ENCODE measurements at regions not wholly inside any gene's neighbourhood (a gene's known extent, or its start where the extent isn't known, plus 50 kb on each side); places are given as distances from the start of the nearest gene placed in this dataset.

DNA sequence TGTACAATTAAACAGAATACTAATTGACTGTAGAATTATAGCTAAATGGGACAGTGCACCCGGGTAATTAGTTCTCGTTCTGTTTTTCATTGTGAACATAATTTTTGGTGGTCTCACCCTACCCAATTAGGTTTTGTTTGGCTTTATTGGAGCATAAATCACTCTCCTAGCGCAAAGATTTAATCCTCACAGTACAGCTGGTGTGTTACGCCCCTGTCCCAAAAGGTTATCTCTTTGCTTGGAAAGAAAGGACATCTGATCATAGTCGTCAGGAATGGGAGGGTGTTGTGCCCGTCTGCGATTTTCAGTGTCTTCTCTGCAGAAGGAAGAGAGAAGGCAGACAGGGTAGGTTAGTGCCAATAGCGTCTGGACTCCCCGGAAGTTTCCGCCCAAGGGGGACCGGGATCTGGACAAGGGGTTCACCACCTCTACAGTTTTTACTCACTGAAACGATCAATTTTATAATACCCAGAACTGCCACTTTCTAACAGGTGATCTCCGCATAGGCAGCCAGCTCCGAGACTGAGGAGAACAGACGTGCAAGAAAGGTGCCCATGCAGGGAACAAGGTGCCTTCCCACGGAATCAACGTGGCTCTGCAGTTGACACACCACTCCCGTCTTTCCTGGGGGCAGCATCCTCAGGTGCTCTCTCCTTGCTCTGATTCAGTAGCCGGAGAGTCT lies 617.4 kb upstream of the CDH4 start:
- DNase-seq (ENCODE audit: low read depth in 2 of 2), result no peak

DNA sequence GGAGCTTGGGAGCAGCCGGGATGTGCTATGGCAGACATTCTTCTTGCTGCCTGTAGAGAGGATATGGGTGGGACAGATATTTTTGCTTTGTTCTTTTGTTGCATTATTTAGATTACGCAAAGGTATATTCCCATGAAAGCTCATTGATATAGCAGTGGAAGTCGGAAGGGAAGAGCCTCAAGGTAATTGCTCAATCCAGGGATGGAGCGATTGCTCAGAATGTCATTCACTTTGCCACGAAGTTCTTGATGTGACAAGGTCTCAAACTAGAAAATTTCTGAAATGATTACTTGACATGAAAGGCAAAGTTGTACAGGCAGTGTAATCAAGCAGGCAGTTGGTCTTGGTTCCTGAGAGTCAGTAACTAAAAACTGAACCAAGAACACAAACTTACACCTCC lies 615.6 kb upstream of the CDH4 start:
- no peak for DNase-seq (ENCODE audit: low read depth in 2 of 2)

DNA sequence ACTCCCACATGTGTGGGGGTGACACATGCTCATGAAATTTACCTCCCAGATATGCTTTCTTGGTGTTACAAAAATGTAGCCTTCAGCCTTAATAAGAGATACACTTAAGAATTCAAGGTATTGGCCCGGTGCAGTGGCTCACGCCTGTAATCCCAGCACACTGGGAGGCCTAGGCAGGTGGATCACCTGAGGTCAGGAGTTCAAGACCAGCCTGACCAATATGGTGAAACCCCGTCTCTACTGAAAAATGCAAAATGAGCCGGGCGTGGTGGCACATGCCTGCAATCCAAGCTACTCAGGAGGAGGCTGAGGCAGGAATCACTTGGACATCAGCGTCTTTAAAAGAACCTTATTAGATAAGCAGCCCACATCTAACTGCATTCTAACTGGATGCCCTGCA lies 614.3 kb upstream of the CDH4 start:
- DNase-seq (ENCODE audit: low read depth in 2 of 2), result no peak

DNA sequence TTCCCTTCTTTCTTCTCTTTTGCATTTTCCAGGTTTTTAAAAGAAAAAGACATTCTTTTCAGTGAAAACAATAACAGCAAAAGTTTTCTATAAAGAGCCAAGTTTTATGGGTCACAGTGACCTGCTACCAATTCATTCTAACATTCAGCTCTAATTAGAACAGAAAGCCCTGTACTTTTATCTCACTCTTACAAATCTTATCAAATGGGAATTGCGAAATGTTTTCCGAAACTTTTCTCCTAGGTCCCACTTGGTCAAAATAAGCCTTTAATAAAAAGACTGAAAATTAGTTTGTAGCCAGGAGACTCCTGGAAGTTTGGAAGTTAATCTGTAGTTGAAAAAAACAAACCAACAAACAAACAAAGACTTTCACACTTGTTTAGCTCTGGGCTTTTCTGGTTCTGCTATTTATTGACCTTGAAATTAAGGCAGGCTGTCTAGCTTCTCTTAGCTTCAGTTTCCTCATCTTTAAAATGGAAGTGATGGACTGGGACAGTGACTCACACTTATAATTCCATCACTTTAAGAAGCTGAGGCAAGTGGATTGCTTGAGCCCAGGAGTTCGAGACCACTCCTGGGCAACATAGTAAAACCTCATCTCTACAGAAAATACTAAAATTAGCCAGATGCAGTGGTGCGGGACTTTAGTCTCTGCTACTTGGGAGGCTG lies 613.5 kb upstream of the CDH4 start:
- no peak for DNase-seq (ENCODE audit: low read depth in 2 of 2)

DNA sequence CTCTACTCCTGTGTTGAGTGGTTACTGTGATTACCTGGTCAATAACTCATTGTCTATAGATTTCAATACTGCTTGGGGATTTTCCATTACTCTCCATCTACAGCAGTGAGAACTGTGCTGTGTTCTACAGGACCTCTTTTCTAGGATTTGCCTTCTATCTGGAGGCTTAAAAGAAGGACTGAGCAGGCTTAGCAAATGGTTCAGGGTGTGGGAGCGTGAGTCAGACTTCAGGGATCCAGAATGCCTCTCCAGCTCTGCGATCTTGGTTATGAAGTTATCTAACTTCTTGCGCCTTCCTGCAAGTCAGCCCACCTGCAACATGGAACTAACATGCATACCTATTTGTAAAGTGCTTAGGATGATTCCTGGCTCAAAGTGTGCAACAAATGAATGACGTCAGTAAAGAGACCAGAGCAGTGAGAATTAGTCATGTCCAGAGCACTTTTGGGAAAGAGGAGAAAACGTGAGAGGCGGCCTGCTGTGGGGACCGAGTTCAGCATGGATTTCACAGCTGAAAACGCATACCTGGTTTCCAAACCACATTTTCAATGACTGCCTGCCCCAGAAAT lies 610.1 kb upstream of the CDH4 start:
- DNase-seq (ENCODE audit: low read depth in 2 of 2), result no peak

DNA sequence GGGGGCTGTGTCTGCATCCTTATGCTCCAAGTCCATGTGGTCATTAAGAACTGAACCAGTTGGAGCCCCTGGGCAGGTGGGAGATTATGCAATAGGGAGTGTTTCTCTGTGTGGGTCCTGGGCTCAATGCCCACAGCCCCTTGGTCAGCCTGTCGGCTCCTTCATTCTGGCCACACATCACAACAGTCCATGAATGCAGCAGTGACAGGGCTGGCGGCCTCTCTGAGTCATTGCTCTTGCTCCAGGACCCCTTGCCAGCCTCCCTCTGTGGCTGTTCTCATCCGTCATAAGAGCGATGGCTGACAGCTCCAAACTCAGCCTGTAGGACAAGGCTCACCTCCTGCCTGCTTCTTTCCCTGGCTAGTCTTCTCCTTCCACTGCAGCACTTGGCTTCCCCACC lies 609.5 kb upstream of the CDH4 start:
- no peak for DNase-seq (ENCODE audit: low read depth in 2 of 2)

DNA sequence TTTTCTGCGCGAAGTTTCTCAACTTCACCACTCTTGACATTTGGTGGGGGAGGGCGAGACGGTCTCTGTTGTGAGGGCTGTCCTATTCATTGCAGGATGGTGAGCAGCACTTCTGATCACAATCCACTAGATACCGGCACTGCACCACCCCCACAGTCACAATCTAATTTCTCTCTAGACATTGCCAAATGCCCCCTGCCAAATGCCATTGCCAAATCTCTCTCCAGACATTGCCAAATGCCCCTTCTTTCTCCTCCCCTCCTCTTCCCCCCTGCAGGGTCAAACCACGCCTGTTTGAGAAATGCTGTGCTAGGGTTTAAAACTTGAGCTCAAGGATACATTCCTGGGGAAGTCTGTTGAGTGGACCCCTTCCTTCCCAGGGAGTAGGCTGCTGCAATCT lies 603.5 kb upstream of the CDH4 start:
- DNase-seq (ENCODE audit: low read depth in 2 of 2), result no peak

DNA sequence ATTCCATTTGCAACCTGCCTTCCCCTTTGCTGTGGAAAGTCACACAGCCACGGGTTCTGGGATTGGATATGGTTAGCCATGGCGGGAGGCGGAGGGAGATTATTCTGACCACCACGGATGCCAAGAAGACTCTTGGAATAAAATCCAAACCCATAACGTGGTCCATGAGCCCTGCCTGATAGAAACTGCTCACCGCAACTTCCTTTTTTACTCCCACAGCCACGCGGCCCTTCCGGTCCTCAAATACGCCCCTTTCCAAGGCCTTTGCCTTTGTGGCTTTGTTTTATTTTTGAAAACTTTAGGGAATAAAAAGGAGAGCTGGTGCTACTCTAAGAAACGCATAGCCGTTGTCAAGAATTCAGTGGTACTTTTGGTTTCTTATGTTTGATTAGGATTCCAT lies 602.5 kb upstream of the CDH4 start:
- DNase-seq (ENCODE audit: low read depth in 2 of 2), result no peak

DNA sequence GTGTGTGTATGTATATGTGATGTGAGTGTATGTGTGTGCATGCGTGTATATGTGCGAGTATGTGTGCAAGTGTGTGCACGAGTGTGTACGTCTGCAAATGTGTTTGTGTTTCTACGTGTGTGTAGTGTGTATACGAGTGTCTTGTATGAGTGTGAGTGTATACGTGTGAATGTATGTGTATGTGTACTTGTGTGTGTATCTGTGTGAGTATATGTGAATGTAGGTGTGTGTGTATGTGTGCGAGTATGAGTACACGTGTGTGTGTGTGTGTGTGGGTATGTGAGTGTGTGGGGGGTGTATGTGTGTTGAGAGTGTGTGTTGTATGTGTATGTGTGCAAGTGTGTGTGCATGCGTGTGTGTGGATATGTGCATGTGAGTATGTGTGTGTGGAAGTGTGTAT lies 602.0 kb upstream of the CDH4 start:
- DNase-seq (ENCODE audit: low read depth in 2 of 2), result no peak

DNA sequence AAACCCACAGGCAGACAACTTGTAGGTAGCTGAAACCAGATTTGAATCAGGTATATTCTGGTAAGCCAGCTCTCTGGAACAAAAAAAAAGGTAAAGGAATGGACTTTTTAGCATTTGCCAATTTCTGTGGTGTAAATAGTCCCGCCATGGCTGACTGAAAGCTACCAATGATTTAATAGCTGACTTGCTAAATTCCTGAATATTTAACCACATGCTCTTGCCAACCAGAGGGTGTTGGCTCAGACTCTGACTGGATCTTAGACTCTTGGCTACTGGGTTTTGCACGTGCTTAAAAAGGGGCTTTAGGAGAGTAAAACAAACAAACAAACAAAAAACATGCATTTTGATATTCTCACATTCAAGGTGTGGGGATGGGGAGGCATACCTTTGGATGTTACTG lies 600.0 kb upstream of the CDH4 start:
- DNase-seq (ENCODE audit: low read depth in 2 of 2), result no peak

DNA sequence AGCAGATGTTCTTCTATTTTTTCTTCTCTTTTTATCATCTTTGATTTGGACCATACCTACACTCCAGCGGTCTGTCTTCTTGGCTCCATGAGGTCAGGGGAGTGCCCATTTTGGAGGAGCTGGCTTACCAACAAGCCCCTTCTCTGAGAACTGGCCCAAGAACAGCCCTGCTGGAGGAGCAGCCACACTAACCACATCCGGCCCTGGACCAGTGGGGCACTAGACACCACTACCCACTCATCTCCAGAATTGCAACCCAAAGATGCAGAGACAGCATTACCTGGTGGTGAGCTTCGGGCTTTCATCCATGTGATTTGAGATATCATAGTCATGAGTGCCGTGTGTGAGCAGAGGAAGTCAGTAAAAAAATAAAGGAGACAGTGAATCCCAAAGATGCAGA lies 599.4 kb upstream of the CDH4 start:
- no peak for DNase-seq (ENCODE audit: low read depth in 2 of 2)

DNA sequence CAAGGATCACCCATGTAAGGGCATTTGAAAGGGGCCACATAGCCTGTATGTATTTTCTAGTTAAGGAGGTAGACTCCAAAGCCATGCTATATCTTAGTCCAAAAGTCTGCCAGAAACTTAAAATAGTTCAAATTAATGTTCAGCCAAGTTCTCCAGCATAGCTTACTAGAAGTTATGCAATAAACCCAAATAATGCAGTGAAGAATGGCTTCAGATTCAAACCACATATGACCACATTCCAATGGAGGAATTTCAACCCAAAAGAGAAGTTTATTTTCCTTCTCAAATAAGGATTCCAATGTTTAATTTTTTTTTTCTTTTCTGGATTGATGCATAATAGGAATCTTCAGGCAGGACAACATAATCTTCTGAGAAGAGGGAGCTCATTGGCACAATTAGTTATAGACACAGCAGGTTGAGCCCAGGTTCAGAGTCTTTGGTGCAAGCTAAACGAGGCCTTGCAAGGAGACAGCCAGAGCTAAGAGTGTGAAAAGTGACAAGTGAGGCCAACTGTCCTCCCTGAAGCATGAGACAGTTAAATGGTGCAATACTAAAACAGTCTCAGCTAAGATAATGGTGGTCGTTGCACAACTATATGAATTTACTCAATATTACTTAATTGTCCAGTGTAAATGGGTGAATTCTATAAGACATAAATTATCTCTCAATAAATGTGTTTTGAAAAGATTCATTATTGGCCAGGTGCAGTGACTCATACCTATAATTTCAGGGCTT lies 598.8 kb upstream of the CDH4 start:
- no peak for DNase-seq (ENCODE audit: low read depth in 2 of 2)

DNA sequence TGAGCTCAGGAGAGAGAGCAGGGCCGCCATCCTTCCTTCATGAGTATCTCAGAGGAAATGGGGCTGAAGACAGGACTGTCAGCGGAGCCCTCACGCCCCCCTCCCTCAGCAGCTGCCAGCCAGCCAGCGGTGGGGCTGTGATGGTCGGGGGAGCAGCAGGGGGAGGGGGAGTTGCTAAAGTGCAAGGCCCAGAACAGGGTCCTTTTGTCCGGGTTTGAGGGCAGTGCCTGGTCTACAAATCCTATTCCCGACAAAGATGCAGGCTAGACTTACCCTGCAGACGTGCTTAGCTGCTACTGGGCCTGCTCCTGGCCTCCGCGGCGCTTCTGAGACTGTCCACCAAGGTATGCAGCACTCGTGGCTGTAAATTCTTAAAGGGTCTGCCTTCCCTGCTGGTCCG lies 593.4 kb upstream of the CDH4 start:
- DNase-seq (ENCODE audit: low read depth in 2 of 2), result no peak

DNA sequence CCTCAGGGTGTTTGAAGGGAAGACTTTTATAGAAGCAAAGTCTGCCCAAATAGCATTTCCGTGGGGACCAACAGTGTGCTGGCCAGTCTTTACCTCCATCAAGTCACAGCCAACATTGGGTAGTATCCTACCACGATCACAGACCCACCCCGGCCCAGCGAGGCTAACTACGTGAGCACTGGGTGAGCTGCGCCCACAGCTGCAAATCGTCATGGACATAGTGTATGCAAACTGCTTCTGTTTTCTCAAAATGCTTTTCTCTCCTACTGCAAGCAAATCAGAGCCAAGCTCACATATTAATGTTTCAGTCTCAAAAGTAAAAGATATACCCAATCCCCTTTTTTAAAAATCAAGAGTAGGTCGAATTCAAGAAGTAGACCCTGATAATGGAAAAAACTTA lies 592.8 kb upstream of the CDH4 start:
- no peak for DNase-seq (ENCODE audit: low read depth in 2 of 2)

DNA sequence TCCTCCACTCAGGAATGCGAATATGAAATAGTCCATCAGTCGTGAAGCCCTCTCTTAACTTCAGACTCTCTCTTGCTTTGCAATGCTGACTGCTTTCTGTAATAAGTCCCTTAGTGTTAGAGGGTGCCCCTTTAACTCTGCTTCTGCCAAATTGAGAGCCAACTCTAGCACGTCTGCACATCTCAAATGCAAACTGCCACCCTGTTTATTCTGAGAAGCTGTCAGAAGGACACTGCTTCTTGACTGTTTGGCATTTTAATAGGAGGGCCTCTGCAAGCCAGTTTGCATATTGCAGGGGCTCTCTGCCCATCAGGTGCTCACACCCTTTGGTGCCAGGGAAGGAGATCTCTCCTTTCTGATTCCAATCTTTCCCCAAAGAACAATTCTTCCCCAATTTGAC lies 589.8 kb upstream of the CDH4 start:
- DNase-seq (ENCODE audit: low read depth in 2 of 2), result no peak

DNA sequence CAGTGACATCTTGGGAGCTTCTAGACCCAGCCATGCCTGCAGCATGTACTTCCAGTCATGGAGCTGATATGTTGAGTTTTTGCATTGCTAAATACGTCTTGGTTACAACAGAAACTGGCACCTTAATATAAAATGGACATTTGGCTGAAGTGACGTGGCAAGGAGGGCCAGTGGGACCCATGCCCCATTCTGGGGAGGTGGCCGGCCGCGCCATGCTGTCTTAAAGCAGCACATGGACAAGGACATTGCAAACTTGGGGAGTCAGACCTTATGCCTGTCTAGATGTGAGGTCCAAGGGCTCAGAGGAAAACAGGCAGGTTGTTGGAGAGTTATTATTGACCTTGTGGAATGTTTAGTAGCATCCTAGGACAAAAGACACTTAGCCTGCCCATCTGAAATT lies 588.0 kb upstream of the CDH4 start:
- no peak for DNase-seq (ENCODE audit: low read depth in 2 of 2)

DNA sequence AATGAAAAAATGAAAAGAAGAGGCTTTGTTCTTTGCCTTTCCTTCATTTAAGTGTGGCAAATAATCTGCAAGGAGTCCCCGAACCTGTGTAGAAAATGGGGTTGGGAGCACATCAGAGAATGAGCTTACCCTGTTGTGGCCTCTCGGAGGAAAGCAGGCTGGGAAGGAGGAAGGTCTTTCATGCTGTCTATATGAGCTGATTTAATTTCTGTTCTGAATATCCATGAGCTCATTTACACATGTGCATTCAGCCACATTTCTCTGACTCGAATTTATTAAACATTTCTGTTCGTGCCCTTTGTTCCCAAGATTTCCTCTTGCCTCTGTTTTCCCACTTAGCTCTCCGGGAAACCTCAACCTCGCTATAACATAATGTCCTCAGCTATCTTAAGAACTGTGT lies 584.4 kb upstream of the CDH4 start:
- no peak for DNase-seq (ENCODE audit: low read depth in 2 of 2)

DNA sequence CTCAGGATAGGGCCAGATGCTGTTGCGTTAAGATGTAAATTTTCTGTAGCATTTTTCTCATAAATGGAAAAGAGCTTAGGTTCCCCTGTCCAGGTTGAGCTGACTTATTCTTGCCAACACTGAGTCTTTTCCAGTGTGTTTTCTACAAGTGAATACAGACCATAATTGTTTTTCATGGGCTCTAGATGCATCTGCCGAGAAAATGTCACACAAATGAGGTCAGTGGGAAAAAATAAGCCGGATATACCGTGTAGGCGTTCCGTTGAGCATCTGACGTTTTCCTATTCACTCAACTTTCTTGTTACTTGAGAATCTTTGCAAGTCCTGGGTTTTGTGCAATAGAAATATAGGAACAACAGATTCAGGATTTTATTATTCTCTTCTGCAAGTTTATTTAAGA lies 582.9 kb upstream of the CDH4 start:
- no peak for DNase-seq (ENCODE audit: low read depth in 2 of 2)

DNA sequence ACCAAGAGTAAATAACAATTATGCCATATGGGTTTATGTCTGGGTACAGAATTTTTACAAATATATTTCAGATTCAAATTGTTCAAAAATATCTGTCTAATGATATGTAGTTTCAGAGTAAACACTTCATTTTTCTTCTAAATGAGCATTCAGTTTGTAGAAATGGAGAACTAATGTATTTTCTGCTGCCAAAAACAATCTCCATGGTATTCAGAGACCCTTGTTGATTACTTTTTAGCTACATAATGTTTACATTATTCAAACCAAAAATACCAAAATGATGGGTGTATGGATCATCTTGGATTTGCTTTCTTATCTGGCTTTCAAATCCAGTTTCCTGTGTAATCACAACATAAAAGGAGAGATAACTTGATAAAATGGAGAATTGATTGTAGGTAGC lies 576.0 kb upstream of the CDH4 start:
- DNase-seq (ENCODE audit: low read depth in 2 of 2), result no peak

DNA sequence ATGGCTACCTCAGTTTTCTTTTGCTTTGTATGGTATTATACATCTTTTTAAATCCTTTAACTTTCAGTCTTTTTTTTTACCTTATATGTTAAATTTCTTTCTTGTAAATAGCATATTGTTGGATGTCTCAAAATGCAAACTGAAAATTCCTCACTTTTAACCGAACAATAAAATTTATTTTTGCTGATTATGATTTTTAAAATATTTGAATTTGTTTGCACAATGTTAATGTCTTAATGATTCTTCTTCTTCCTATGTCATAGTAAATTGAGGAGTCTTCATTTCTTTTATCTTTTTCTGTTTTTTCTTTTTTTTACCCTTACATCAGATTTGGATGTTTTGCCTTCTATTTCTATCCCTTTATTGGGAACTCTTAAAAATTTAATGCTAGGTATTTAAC lies 574.2 kb upstream of the CDH4 start:
- DNase-seq (ENCODE audit: low read depth in 2 of 2), result no peak

DNA sequence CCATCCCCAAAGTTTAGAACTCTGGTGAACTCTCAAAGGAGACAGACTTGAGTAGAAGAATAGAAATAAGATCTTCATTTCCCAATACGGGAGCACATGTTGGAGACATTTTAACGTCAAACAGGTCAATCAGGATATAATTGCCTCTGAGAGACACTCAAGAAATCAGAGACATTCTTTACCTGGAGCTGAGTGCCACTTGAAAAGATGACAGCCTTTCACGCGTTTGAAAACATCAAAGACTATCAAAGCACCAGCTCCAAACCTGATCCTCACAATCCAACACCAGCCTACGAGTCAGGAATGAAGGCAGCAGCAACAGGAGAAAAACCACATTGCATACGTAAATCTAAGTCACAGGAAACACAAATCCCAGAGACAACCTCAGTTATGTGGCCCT lies 571.5 kb upstream of the CDH4 start:
- no peak for DNase-seq (ENCODE audit: low read depth in 2 of 2)

DNA sequence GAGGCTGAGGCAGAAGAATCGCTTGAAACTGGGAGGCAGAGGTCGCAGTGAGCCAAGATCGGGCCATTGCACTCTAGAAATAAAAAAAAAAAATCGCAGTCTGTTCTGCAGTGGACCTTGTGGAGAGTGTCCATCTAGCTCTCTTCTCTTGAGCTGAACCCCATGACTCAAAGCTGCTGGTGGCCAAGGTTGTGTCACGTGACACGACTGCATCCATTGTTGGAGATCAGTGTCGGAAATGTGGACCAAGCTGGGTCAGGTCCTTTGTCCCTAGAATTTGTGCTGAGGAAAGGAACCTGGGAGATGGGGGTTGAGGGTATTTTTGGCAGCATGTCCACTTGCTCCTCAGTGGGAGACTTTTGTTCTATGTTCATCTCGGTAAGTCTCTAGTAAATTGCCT lies 564.8 kb upstream of the CDH4 start:
- DNase-seq (ENCODE audit: low read depth in 2 of 2), result no peak

DNA sequence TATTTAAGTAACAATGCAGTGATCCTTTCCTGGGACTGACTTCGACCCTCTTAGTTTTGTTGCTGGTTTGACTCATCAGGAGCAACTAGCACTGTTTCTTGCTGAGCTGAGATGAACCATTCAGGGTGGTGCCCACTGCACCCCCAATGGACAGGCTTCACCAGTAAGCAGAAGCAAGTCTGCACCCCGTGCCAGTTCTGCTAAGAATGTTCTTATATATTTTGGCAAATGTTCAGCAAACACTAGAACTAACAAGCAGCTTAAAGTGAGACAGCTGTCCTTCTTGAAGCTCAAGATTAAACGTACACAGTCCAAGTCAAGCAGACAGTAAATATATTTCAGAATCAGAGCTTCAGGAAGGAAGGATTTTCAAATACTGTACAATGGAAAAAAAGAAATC lies 561.3 kb upstream of the CDH4 start:
- DNase-seq (ENCODE audit: low read depth in 2 of 2), result no peak
